Suprapubic skin (tissue), 4 donors: ENCODE measurements at regions not wholly inside any gene's neighbourhood (a gene's known extent, or its start where the extent isn't known, plus 50 kb on each side); places are given as distances from the start of the nearest gene placed in this dataset.

Experiments used
- EP300 ChIP-seq: sonication (generic); formaldehyde crosslinking; IDR thresholded peaks from one replicate; pipeline ENCODE4 v1.6.1; 2017; ENCODE audit warnings: antibody characterized with exemption
- POLR2AphosphoS5 ChIP-seq, 3 donors: sonication (generic); formaldehyde crosslinking; IDR thresholded peaks; one replicate each; pipeline ENCODE4 v1.6.1; 2017; ENCODE audit warnings: antibody characterized with exemption in 3 of 3
- TF ChIP-seq, protein P1 (sequence below), 2 donors: fragments of 200-600 bp in 1 of 2; fragments of 450-650 bp in 1 of 2; sonication (generic) in 1 of 2; IDR thresholded peaks; one replicate each; pipeline ENCODE4 v1.5.1; 2016 to 2019; ENCODE audit warnings: antibody characterized with exemption in 2 of 2, mild to moderate bottlenecking in 1 of 2, moderate library complexity in 1 of 2

DNA sequence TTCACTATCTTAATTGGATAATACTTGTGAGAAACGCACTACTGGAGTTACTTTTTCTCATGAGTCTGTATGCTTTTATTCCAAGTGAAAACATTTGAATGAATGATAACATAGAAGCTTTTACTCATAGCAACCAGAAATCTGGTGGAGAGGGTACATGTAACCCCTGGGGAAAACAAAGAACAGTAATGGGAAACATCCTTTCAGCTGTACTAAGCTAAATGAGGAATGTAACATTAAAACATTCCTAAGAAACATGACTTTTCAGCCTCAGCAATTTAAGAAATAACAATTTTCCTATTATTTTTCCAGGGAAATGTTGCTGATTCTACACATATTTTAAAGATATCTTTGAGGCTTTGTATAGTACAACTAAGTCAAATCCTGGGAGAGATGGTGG is 97.2 kb upstream of the CEP126 start:
- TF ChIP-seq EP300 (no peak), POLR2AphosphoS5 (IDR thresholded peaks at IDR 0.05) (no peak)
- TF ChIP-seq, protein P1, sequence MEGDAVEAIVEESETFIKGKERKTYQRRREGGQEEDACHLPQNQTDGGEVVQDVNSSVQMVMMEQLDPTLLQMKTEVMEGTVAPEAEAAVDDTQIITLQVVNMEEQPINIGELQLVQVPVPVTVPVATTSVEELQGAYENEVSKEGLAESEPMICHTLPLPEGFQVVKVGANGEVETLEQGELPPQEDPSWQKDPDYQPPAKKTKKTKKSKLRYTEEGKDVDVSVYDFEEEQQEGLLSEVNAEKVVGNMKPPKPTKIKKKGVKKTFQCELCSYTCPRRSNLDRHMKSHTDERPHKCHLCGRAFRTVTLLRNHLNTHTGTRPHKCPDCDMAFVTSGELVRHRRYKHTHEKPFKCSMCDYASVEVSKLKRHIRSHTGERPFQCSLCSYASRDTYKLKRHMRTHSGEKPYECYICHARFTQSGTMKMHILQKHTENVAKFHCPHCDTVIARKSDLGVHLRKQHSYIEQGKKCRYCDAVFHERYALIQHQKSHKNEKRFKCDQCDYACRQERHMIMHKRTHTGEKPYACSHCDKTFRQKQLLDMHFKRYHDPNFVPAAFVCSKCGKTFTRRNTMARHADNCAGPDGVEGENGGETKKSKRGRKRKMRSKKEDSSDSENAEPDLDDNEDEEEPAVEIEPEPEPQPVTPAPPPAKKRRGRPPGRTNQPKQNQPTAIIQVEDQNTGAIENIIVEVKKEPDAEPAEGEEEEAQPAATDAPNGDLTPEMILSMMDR (IDR thresholded peaks at IDR 0.05) = no peak
